DMS53 treated with DMSO at 0.1 percent for 48 hours (cell line): ENCODE measurements at regions not wholly inside any gene's neighbourhood (a gene's known extent, or its start where the extent isn't known, plus 50 kb on each side); places are given as distances from the start of the nearest gene placed in this dataset.

Experiments used
- DNase-seq: peaks from one replicate; lab custom pipeline; 2025; ENCODE audit not compliant: unreplicated experiment; lab: John Stamatoyannopoulos, UW

DNA sequence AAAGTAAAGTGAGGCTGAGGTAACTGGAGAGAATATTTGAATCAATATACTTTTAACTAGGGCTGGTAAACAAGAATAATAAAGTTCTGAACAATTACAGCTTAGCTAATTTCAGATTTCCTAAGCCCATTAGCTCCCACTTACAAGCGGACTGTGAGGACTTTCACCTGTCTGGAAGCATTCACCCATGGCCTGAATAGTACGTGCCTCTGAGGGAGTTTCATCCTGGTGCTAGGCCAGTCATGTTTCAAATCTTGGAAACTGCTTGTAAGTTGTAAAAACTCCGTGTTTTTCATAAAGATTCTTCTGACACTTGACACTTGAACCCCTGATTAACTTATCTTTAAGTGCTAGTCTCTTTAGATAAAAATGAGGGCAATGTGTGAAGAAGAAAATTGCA is 975.2 kb upstream of the GHITM start:
- no peak for DNase-seq

- no peak for DNase-seq
Observed at GRCh38 chr10:83165265-83165664, 974.0 kb upstream of the GHITM start.

DNA sequence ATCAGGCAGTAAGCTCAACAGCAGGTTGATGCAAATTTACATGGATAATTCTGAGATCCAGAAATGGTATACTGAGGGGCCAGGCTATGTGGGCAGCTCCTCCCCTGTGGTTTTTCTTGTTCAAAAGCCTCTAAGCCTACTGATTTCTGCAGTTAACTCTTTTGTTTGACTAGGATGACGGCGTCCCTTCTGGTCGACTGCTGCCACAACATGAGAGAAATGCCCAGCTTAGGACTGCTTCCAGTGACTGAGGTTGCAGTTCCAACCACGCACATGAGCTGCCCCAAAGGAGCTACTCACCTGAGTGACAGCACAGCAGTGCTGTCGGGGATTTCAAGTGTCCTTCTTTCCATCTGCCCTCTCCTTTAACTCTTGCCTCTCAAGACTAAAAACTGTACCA is 973.0 kb upstream of the GHITM start:
- DNase-seq, result peak; percentile 55

- no peak for DNase-seq
Observed at GRCh38 chr10:83167081-83167480, 972.2 kb upstream of the GHITM start.

GRCh38 chr10:83176901-83177300 is 962.4 kb upstream of the GHITM start:
- no peak for DNase-seq

DNA sequence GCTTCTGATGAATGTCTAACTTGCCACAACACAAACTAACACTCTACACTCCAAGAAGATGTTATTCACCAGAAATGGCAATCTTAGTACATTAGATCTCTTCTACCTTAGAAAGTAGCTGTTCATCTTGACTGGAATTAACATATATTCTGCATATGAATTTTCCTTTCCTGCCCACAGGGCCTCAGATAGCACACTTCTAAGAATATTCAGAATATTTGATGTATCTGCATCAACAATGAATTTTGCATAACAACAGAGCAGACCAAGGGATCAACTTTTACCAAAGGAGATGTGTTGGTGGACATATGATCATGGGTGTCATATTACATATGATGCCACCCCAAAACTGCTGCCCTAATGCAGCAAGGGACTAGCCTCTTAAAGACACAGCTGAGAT is 960.8 kb upstream of the GHITM start:
- no peak for DNase-seq

DNA sequence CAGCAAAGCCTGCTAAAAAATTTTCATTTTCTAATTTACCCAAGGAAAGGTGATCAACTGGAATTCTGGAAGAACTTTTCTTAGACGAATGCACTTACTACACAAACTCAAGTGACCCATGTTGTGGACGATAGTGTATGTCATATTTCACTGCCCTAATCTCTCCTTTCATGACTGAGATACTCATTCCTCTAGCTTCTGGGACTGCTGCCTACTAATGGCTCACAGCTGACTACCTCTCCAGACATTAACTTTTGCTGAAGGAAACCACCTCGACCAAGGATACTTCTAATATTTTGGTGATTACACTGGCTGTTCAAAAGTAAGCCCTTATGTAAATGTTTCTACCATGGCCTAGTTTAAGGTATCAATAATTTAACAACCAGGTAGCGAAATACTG is 959.9 kb upstream of the GHITM start:
- no peak for DNase-seq

DNA sequence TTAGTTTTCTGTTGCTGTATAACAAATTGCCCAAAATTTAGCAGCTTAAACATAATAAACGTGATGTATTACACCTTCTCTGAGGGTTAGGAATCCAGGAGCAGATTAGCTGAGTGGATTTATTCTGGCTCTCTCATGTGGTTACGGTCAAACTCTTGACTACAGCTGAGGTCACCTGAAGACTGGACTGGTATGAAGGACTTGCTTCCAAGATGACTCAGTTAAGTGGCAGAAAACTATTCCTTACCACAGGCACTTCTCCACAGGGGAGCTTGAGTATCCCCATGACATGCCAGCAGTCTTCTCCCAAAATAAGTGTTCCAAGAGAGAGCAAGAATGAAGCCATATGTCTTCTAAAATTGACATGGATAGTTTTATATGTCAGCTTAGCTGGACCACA is 957.2 kb upstream of the GHITM start:
- DNase-seq, result no peak

- DNase-seq, result no peak
Observed at GRCh38 chr10:83184641-83185040, 954.7 kb upstream of the GHITM start.

GRCh38 chr10:83190614-83191013 is 948.7 kb upstream of the GHITM start:
- DNase-seq, result no peak

- no peak for DNase-seq
Observed at GRCh38 chr10:83193026-83193425, 946.3 kb upstream of the GHITM start.

DNA sequence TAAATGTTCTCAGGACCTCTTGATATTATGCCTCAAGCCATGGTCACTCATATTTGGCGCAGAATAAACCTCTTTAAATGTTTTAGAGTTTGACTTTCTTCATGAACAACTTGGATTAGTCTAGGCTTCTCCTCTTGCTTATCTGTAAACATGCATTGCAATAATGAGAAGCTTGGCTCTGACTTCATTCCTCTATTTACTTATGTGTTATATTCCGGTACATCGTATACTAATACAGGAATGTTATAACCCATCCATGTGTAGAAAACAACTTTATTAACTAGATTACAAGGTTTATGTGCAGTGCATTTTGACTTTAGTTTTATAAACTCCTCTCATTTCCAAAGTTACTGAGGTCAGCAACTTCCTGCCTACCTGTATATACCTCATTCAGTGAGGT is 944.3 kb upstream of the GHITM start:
- no peak for DNase-seq

DNA sequence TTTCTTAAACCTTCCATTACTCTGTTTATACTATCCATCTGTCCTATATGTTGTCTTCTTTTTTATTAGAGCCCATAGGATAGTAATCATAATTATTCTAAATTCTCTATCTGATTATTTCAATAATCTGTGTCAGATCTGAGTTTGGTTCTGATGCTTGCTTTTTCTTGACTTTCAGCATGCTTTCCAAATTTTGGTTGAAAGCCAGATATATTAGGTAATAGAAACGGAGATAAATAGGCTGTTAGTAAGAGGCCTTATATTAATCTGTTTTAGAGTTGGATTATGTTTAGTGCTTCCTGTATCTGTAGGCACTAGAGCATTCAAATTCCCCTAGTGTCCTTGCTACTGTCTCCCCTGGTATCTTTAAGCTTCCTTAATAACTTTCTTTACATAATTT is 939.9 kb upstream of the GHITM start:
- no peak for DNase-seq

DNA sequence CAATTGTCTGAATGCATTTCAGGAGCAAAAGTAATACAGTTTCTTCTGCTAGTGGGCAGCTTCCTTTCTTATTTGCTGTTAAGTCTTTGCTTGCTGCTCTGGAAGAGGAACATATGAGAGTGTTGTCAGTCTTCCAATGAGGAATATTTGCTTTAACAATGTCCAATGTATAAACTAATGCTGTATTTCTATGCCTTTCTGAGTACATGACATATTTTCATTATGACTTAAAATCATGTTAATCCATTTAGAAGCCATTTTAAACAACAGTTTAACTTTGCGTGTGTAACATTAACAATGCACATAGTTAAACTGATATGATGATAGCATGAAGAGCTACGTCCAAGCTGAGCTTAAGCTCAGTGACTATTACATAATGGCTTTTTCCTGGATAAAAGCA is 933.4 kb upstream of the GHITM start:
- DNase-seq, result no peak

DNA sequence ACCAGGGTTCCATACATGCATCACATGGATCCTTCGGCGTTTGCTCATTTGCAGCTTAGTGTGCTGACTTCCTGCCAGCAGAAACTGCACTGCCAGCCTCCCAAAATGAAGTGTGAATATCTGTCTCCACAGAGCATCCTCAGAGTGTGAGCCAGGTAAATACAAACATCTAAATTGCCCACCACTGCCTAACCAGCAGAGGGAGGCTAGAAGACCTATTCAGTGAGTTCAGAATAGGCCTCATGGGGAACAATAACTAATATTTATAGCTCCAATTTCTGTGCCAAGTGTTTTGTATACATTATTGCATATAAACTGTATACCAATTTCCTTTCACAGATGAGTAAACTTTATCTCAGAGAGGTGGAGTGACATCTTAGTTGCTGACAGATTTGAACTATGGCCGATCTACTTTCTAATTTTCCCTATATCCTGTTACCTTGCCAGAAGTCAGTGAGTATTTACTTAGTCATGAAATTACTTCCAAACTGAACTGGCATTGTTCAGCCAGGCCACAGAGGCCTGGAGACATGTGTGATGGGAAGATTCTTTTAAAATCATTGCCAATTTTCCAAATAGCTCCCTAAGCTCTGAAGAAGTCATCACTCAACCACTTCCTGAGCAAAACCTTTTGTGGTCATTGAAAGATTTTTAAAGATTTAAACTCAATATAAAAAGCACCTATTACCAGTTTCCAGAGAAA is 926.5 kb upstream of the GHITM start:
- no peak for DNase-seq

DNA sequence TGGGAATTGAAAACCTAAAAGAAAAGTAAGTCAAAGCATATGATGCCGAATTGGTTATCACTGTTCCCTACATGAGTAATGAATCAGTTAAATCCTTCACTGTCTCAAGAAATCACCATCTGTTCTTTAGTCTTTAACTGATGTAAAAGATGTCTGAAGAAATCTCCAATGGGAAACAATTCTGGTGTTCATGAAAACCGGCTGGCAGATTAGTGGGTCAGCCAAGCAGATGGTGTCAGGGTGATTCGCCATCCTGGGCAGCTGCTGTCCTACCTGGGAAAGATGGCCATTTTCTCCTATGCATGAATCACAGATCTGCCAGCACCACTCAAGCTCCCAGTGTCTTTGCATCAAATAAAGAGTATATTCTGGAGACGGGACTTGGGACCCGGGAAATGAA is 925.2 kb upstream of the GHITM start:
- no peak for DNase-seq

- no peak for DNase-seq
Observed at GRCh38 chr10:83218205-83218604, 921.1 kb upstream of the GHITM start.

GRCh38 chr10:83222300-83222699 is 917.0 kb upstream of the GHITM start:
- peak; percentile 44 for DNase-seq

GRCh38 chr10:83222832-83223742 is 916.2 kb upstream of the GHITM start:
- DNase-seq, result peak; percentile 66

GRCh38 chr10:83225781-83226180 is 913.5 kb upstream of the GHITM start:
- DNase-seq, result peak; percentile 78

DNA sequence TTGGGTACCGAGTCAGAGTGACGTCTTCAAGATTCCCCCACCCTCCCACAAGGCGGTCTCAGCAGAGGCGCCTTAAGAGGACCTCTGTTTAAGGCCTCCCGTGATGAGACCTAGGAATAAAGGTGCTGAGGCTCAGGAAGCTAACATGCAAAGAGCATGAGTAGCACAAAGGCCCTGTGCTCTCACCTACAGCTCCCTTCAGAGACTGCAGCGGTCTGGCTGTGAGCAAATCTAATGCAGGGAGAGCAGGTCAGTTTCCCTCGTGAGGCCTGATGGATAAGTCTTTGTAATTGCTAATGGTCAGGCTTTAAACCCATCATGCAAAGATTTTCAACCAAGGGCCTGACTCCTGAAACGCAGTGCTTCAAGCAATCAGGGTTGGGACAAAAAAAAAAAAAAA is 909.3 kb upstream of the GHITM start:
- no peak for DNase-seq

DNA sequence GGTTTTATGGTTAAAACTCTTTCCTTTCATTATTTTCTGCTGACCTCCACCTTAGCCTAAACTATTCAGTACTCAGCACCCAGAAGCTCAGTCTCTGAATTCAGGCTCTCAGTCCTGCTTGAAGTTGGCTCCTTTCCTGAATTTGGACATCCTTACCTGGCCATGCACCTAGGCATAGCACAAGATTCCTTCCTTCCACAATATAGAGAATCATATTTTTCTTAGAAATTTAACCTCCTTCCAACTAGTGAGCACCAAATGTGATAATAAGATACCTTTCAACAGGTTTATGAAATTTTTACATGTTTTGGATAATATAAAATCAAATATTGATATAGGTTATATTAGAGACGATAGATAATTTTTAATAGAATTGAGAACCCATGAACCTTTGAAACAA is 905.6 kb upstream of the GHITM start:
- no peak for DNase-seq
